Smooth muscle cell (in vitro differentiated cells): ENCODE measurements at regions not wholly inside any gene's neighbourhood (a gene's known extent, or its start where the extent isn't known, plus 50 kb on each side); places are given as distances from the start of the nearest gene placed in this dataset.

Source experiments
- DNase-seq: peaks from one replicate; lab custom pipeline; 2025; ENCODE audit not compliant: unreplicated experiment; lab: John Stamatoyannopoulos, UW
- H2AFZ ChIP-seq: fragments of 200-600 bp; sonication (generic); 2 replicates; pipeline ENCODE4 v1.6.0; 2016; ENCODE audit warnings: antibody characterized with exemption, low read depth, mild to moderate bottlenecking
- H3F3A ChIP-seq: fragments of 200-600 bp; sonication (generic); 2 replicates; pipeline ENCODE4 v1.6.0; 2017; ENCODE audit warnings: antibody characterized with exemption, low read depth
- H3K27ac ChIP-seq: fragments of 200-600 bp; sonication (generic); 2 replicates; pipeline ENCODE4 v1.5.1; 2016; ENCODE audit warnings: low read depth, mild to moderate bottlenecking
- H3K27me3 ChIP-seq: fragments of 200-600 bp; sonication (generic); 2 replicates; pipeline ENCODE4 v1.6.1; 2016; ENCODE audit warnings: low read depth, mild to moderate bottlenecking
- H3K36me3 ChIP-seq: fragments of 200-600 bp; sonication (generic); 2 replicates; pipeline ENCODE4 v1.5.1; 2016; ENCODE audit warnings: low read depth
- H3K4me1 ChIP-seq: fragments of 200-600 bp; sonication (generic); 2 replicates; pipeline ENCODE4 v1.5.1; 2016; ENCODE audit warnings: low read depth
- H3K4me2 ChIP-seq: fragments of 200-600 bp; sonication (generic); 2 replicates; pipeline ENCODE4 v1.6.0; 2016; ENCODE audit warnings: mild to moderate bottlenecking
- H3K4me3 ChIP-seq: fragments of 200-600 bp; sonication (generic); 2 replicates; pipeline ENCODE4 v1.5.1; 2016; ENCODE audit warnings: mild to moderate bottlenecking
- H3K79me2 ChIP-seq: fragments of 200-600 bp; sonication (generic); 2 replicates; pipeline ENCODE4 v1.6.0; 2016; ENCODE audit warnings: low read depth, mild to moderate bottlenecking
- H3K9ac ChIP-seq: fragments of 200-600 bp; sonication (generic); 2 replicates; pipeline ENCODE4 v1.6.0; 2016; ENCODE audit warnings: low read depth
- H3K9me3 ChIP-seq: fragments of 200-600 bp; sonication (generic); replicated peaks from 2 replicates; pipeline ENCODE4 v1.5.1; 2016; ENCODE audit warnings: low read depth
- H4K20me1 ChIP-seq: fragments of 200-600 bp; sonication (generic); 2 replicates; pipeline ENCODE4 v1.6.0; 2016; ENCODE audit warnings: low read depth
- CTCF ChIP-seq: fragments of 200-600 bp; sonication (generic); IDR thresholded peaks from 2 replicates; pipeline ENCODE4 v1.5.1; 2017; ENCODE audit warnings: borderline replicate concordance, mild to moderate bottlenecking, antibody characterized with exemption; ENCODE audit not compliant: insufficient read depth, poor library complexity, severe bottlenecking
- WGBS: methylation state at CpG from one replicate; pipeline ENCODE4 v1.1.7; 2016; ENCODE audit warnings: low lambda C conversion rate; 5-methylcytosine and 5-hydroxymethylcytosine counted together

GRCh38 chr18:1408376-1408775 lies 503.7 kb downstream of the ADCYAP1 start:
- no peaks in the 10 kb centered on the region for H3K27me3 ChIP-seq
- H3K36me3 ChIP-seq, result no peaks in the 10 kb centered on the region
- no peak overlapping the region for H3K4me2 ChIP-seq
- TF ChIP-seq CTCF, result no peak
- DNase-seq, result no peak
- no peak overlapping the region for H2AFZ ChIP-seq
- no peaks in the 10 kb centered on the region for H3K9me3 ChIP-seq
- no peaks in the 10 kb centered on the region for H3F3A ChIP-seq
- no peaks in the 10 kb centered on the region for H4K20me1 ChIP-seq
- no peaks in the 10 kb centered on the region for H3K79me2 ChIP-seq
- no peak overlapping the region for H3K27ac ChIP-seq
- 76% methylated on average over 2 of the region's 2 CpGs for WGBS
- no peak overlapping the region for H3K9ac ChIP-seq
- H3K4me3 ChIP-seq, result no peak overlapping the region
- no peaks in the 10 kb centered on the region for H3K4me1 ChIP-seq

- no peaks in the 10 kb centered on the region for H3K9me3 ChIP-seq
- no peaks in the 10 kb centered on the region for H3F3A ChIP-seq
- no peak overlapping the region for H3K9ac ChIP-seq
- no peaks in the 10 kb centered on the region for H4K20me1 ChIP-seq
- no peaks in the 10 kb centered on the region for H3K4me1 ChIP-seq
- H3K27me3 ChIP-seq, result no peaks in the 10 kb centered on the region
- no peak overlapping the region for H3K4me2 ChIP-seq
- no peak overlapping the region for H2AFZ ChIP-seq
- no peak overlapping the region for H3K27ac ChIP-seq
- no peak overlapping the region for H3K4me3 ChIP-seq
- no peaks in the 10 kb centered on the region for H3K36me3 ChIP-seq
- DNase-seq, result no peak
- 70% methylated on average over 2 of the region's 2 CpGs for WGBS
- H3K79me2 ChIP-seq, result no peaks in the 10 kb centered on the region
- no peak for TF ChIP-seq CTCF
Observed at GRCh38 chr18:1412655-1413322, 508.1 kb downstream of the ADCYAP1 start.

- no peaks in the 10 kb centered on the region for H3K79me2 ChIP-seq
Observed at GRCh38 chr18:1413323-1413675, 508.6 kb downstream of the ADCYAP1 start.

More at GRCh38 chr18:1413323-1413675, 508.6 kb downstream of the ADCYAP1 start:
- Histone ChIP-seq H3K36me3 (no peaks in the 10 kb centered on the region), H2AFZ (no peak overlapping the region), H3K4me2 (no peak overlapping the region), H3K27ac (no peak overlapping the region), H3K4me1 (no peaks in the 10 kb centered on the region), H3K9ac (no peak overlapping the region), H3F3A (no peaks in the 10 kb centered on the region), H3K27me3 (no peaks in the 10 kb centered on the region), H3K9me3 (no peaks in the 10 kb centered on the region), H4K20me1 (no peaks in the 10 kb centered on the region), H3K4me3 (no peak overlapping the region)
- WGBS, result 82% methylated on average over 5 of the region's 5 CpGs
- no peak for DNase-seq
- TF ChIP-seq CTCF, result no peak
